H9 (cell line): ENCODE measurements at regions not wholly inside any gene's neighbourhood (a gene's known extent, or its start where the extent isn't known, plus 50 kb on each side); places are given as distances from the start of the nearest gene placed in this dataset.
A peak's percentile ranks its signal among the peaks of the same experiment; 100 is the strongest.

ENCODE experiments used
- DNase-seq: peaks from one replicate; pipeline ENCODE4 v3.0.0-alpha.2; 2017
- H2AFZ ChIP-seq: one replicate; pipeline ENCODE4 v1.6.1; 2013; ENCODE audit warnings: mild to moderate bottlenecking, low read length, control low read depth, moderate library complexity
- H2AK5ac ChIP-seq: 2 replicates; pipeline ENCODE4 v1.6.1; 2013; ENCODE audit warnings: low read length, control low read depth, mixed read lengths; ENCODE audit not compliant: insufficient read length
- H2BK120ac ChIP-seq: one replicate; pipeline ENCODE4 v1.6.1; 2013; ENCODE audit warnings: low read depth, mild to moderate bottlenecking, low read length, control low read depth, inconsistent platforms; ENCODE audit not compliant: poor library complexity, severe bottlenecking
- H2BK12ac ChIP-seq: 2 replicates; pipeline ENCODE4 v1.6.1; 2013; ENCODE audit warnings: low read length, control low read depth, mixed read lengths, low read depth; ENCODE audit not compliant: insufficient read length
- H2BK15ac ChIP-seq: 2 replicates; pipeline ENCODE4 v1.6.1; 2013; ENCODE audit warnings: low read depth, low read length, control low read depth
- H2BK20ac ChIP-seq: one replicate; pipeline ENCODE4 v1.6.1; 2013; ENCODE audit warnings: low read depth, mild to moderate bottlenecking, low read length, control low read depth, inconsistent platforms; ENCODE audit not compliant: poor library complexity, severe bottlenecking
- H2BK5ac ChIP-seq: 2 replicates; pipeline ENCODE4 v1.6.1; 2013; ENCODE audit warnings: low read length, control low read depth, mixed read lengths; ENCODE audit not compliant: insufficient read length
- H3K14ac ChIP-seq: 2 replicates; pipeline ENCODE4 v1.6.1; 2013; ENCODE audit warnings: low read length, control low read depth; ENCODE audit not compliant: insufficient read depth
- H3K18ac ChIP-seq: 2 replicates; pipeline ENCODE4 v1.6.1; 2013; ENCODE audit warnings: low read depth, mild to moderate bottlenecking, mixed read lengths, low read length, control low read depth; ENCODE audit not compliant: insufficient read length
- H3K23ac ChIP-seq: 2 replicates; pipeline ENCODE4 v1.6.1; 2013; ENCODE audit warnings: low read length, control low read depth, mixed read lengths, low read depth; ENCODE audit not compliant: insufficient read length
- H3K23me2 ChIP-seq: 2 replicates; pipeline ENCODE4 v1.6.1; 2013; ENCODE audit warnings: low read depth, mild to moderate bottlenecking, mixed read lengths, low read length, control low read depth; ENCODE audit not compliant: insufficient read length, poor library complexity, severe bottlenecking
- H3K27ac ChIP-seq: 2 replicates; pipeline ENCODE4 v1.5.1; 2013; ENCODE audit warnings: low read length, control low read depth, mixed read lengths, low read depth; ENCODE audit not compliant: insufficient read length
- H3K27me3 ChIP-seq: 2 replicates; pipeline ENCODE4 v1.6.1; 2013; ENCODE audit warnings: low read length, control low read depth, inconsistent platforms; ENCODE audit not compliant: insufficient read depth
- H3K4ac ChIP-seq: 2 replicates; pipeline ENCODE4 v1.6.1; 2013; ENCODE audit warnings: low read depth, mild to moderate bottlenecking, control low read depth, inconsistent platforms, low read length, moderate library complexity
- H3K4me1 ChIP-seq: 2 replicates; pipeline ENCODE4 v1.6.1; 2013; ENCODE audit warnings: low read length, control low read depth, inconsistent platforms; ENCODE audit not compliant: insufficient read depth
- H3K4me2 ChIP-seq: 2 replicates; pipeline ENCODE4 v1.6.1; 2013; ENCODE audit warnings: low read length, control low read depth, mixed read lengths; ENCODE audit not compliant: insufficient read length, insufficient read depth
- H3K56ac ChIP-seq: 2 replicates; pipeline ENCODE4 v1.6.1; 2013; ENCODE audit warnings: low read depth, mild to moderate bottlenecking, mixed read lengths, low read length, control low read depth; ENCODE audit not compliant: insufficient read length
- H3K79me1 ChIP-seq: 2 replicates; pipeline ENCODE4 v1.6.1; 2013; ENCODE audit warnings: low read depth, mild to moderate bottlenecking, moderate library complexity, low read length, control low read depth, inconsistent platforms; ENCODE audit not compliant: insufficient read depth, poor library complexity, severe bottlenecking
- H3K79me2 ChIP-seq: 2 replicates; pipeline ENCODE4 v1.6.1; 2013; ENCODE audit warnings: low read length, control low read depth, inconsistent platforms; ENCODE audit not compliant: insufficient read depth
- H3K9ac ChIP-seq: 2 replicates; pipeline ENCODE4 v1.6.1; 2013; ENCODE audit warnings: low read length, control low read depth, mixed read lengths; ENCODE audit not compliant: insufficient read length; ENCODE audit errors: extremely low read depth
- H3K9me3 ChIP-seq: one replicate; pipeline ENCODE4 v1.6.1; 2013; ENCODE audit warnings: low read depth, low read length, inconsistent platforms; ENCODE audit not compliant: control insufficient read depth
- H3T11ph ChIP-seq: one replicate; pipeline ENCODE4 v1.6.1; 2013; ENCODE audit warnings: mild to moderate bottlenecking, low read length, control low read depth, inconsistent platforms
- H4K20me1 ChIP-seq: one replicate; pipeline ENCODE4 v1.6.1; 2013; ENCODE audit not compliant: control insufficient read depth, insufficient read length, insufficient read depth
- H4K5ac ChIP-seq: 2 replicates; pipeline ENCODE4 v1.6.1; 2013; ENCODE audit warnings: low read depth, mild to moderate bottlenecking, mixed read lengths, low read length, control low read depth; ENCODE audit not compliant: insufficient read length
- H4K8ac ChIP-seq: replicated peaks from 2 replicates; pipeline ENCODE4 v1.6.1; 2013; ENCODE audit warnings: low read length, control low read depth, mixed read lengths, low read depth; ENCODE audit not compliant: insufficient read length
- H4K91ac ChIP-seq: 2 replicates; pipeline ENCODE4 v1.6.1; 2013; ENCODE audit warnings: low read depth, mild to moderate bottlenecking, moderate library complexity, mixed read lengths, low read length, control low read depth; ENCODE audit not compliant: insufficient read length
- H3K27ac Mint-ChIP-seq, 3 experiments: 2 replicates in 2 of 3; 3 replicates in 1 of 3; pipeline ENCODE4 v1.8.0; 2020 to 2021; ENCODE audit warnings: mixed read lengths in 3 of 3, mild to moderate bottlenecking in 1 of 3, moderate library complexity in 1 of 3
- H3K27me3 Mint-ChIP-seq: 2 replicates; pipeline ENCODE4 v1.8.0; 2021; ENCODE audit warnings: low read depth, mild to moderate bottlenecking, moderate library complexity, mixed read lengths
- H3K36me3 Mint-ChIP-seq, 3 experiments: 2 replicates in 2 of 3; 3 replicates in 1 of 3; pipeline ENCODE4 v1.8.0; 2020 to 2021; ENCODE audit warnings: low read depth in 3 of 3, mixed read lengths in 3 of 3; ENCODE audit not compliant: insufficient read depth in 1 of 3
- H3K4me1 Mint-ChIP-seq, 2 experiments: 2 replicates each; pipeline ENCODE4 v1.8.0; 2020; ENCODE audit warnings: mixed read lengths in 2 of 2
- H3K4me3 Mint-ChIP-seq, 2 experiments: 2 replicates in 1 of 2; 3 replicates in 1 of 2; pipeline ENCODE4 v1.8.0; 2020 to 2021; ENCODE audit warnings: mild to moderate bottlenecking in 2 of 2, mixed read lengths in 2 of 2, moderate library complexity in 1 of 2
- H3K9me3 Mint-ChIP-seq, 2 experiments: 2 replicates in 1 of 2; 3 replicates in 1 of 2; pipeline ENCODE4 v1.8.0; 2020; ENCODE audit warnings: mild to moderate bottlenecking in 2 of 2, mixed read lengths in 2 of 2, moderate library complexity in 1 of 2
- CTCF ChIP-seq: fragments of 200-600 bp; sonication (generic); conservative IDR thresholded peaks from 3 replicates; pipeline ENCODE4 v1.8.0; 2021; ENCODE audit warnings: antibody characterized with exemption, mild to moderate bottlenecking
- WGBS: extraction: QIAGEN DNeasy Blood & Tissue Kit; methylation state at CpG from one replicate; pipeline ENCODE4 v1.1.7; 2013; ENCODE audit warnings: missing lambda C conversion rate, low lambda C conversion rate, mixed read lengths; ENCODE audit not compliant: insufficient read length; ENCODE audit errors: extremely low coverage; 5-methylcytosine and 5-hydroxymethylcytosine counted together

- H3K23ac ChIP-seq, result no peak overlapping the region
- H4K8ac ChIP-seq, result no peak overlapping the region
- no peak overlapping the region for H3T11ph ChIP-seq
- TF ChIP-seq CTCF, result no peak
- H3K27ac ChIP-seq, result no peak overlapping the region
- no peak overlapping the region for H2AFZ ChIP-seq
- no peak overlapping the region for H4K91ac ChIP-seq
- H3K9me3 ChIP-seq, result no peaks in the 10 kb centered on the region
- H3K14ac ChIP-seq, result no peak overlapping the region
- no peaks in the 10 kb centered on the region for H4K20me1 ChIP-seq
- no peak overlapping the region for H3K4ac ChIP-seq
- WGBS, result no CpG with 5 or more reads among the region's 8 CpGs
- H3K23me2 ChIP-seq, result no peaks in the 10 kb centered on the region
- Mint-ChIP-seq H3K9me3 (peaks cover 0 to 4% of the 10 kb centered on the region in 2 experiments; a peak in 2 of 5 replicates), H3K4me3 (no peak overlapping the region), H3K27me3 (no peaks in the 10 kb centered on the region), H3K4me1 (peaks cover 13 to 30% of the 10 kb centered on the region in 2 experiments), H3K36me3 (peaks cover 0 to 8% (median 3%) of the 10 kb centered on the region in 3 experiments; a peak in 3 of 7 replicates), H3K27ac (peak overlapping the region in 1 of 3 experiments; percentile 32; a peak in 2 of 7 replicates)
- H2BK15ac ChIP-seq, result no peak overlapping the region
- H3K79me1 ChIP-seq, result no peaks in the 10 kb centered on the region
- no peak overlapping the region for H2AK5ac ChIP-seq
- H2BK20ac ChIP-seq, result no peak overlapping the region
- no peaks in the 10 kb centered on the region for H3K79me2 ChIP-seq
- no peak overlapping the region for H2BK120ac ChIP-seq
- H3K4me1 ChIP-seq, result no peaks in the 10 kb centered on the region
- no peak overlapping the region for H2BK12ac ChIP-seq
- H2BK5ac ChIP-seq, result no peak overlapping the region
- H4K5ac ChIP-seq, result no peak overlapping the region
- H3K9ac ChIP-seq, result no peak overlapping the region
- H3K27me3 ChIP-seq, result no peaks in the 10 kb centered on the region
- H3K4me2 ChIP-seq, result no peak overlapping the region
- H3K18ac ChIP-seq, result no peak overlapping the region
- no peak for DNase-seq
- H3K56ac ChIP-seq, result no peak overlapping the region
Observed at GRCh38 chr7:138194567-138194966, 118.3 kb downstream of the AKR1D1 start.
